Esophagus (tissue), 2 donors: ENCODE measurements at regions not wholly inside any gene's neighbourhood (a gene's known extent, or its start where the extent isn't known, plus 50 kb on each side); places are given as distances from the start of the nearest gene placed in this dataset.
"Not testable (repeated sequence)": the region's sequence is repeated elsewhere in the genome, so short reads cannot be mapped to it uniquely, and the experiment has no call there.

Source experiments
- H3K27ac ChIP-seq, 2 donors: one replicate each; pipeline ENCODE4 v1.5.1; 2013; ENCODE audit warnings: low read depth in 2 of 2, mild to moderate bottlenecking in 2 of 2, inconsistent platforms in 1 of 2, low read length in 1 of 2, moderate library complexity in 1 of 2
- H3K27me3 ChIP-seq, 2 donors: one replicate each; pipeline ENCODE4 v1.6.1; 2013; ENCODE audit warnings: low read length in 2 of 2, control low read depth in 1 of 2, mild to moderate bottlenecking in 1 of 2; ENCODE audit not compliant: insufficient read depth in 2 of 2, control insufficient read depth in 1 of 2
- H3K36me3 ChIP-seq, 2 donors: one replicate each; pipeline ENCODE4 v1.6.1; 2013; ENCODE audit warnings: low read length in 1 of 2; ENCODE audit not compliant: control insufficient read depth in 2 of 2, insufficient read depth in 2 of 2
- H3K4me1 ChIP-seq, 2 donors: one replicate each; pipeline ENCODE4 v1.6.1; 2013; ENCODE audit warnings: low read length in 1 of 2; ENCODE audit not compliant: control insufficient read depth in 2 of 2, insufficient read depth in 2 of 2
- H3K4me3 ChIP-seq, 2 donors: one replicate each; pipeline ENCODE4 v1.5.1; 2013; ENCODE audit warnings: low read length in 2 of 2, mild to moderate bottlenecking in 2 of 2, low read depth in 1 of 2, moderate library complexity in 1 of 2
- H3K9me3 ChIP-seq, 2 donors: one replicate each; pipeline ENCODE4 v1.6.1; 2013; ENCODE audit warnings: mild to moderate bottlenecking in 2 of 2, low read depth in 1 of 2, low read length in 1 of 2, moderate library complexity in 1 of 2; ENCODE audit not compliant: control insufficient read depth in 2 of 2, insufficient read depth in 1 of 2
- WGBS, 2 donors: extraction: QIAGEN DNeasy Blood & Tissue Kit; methylation state at CpG; one replicate each; pipeline ENCODE4 v1.1.7; 2013; 5-methylcytosine and 5-hydroxymethylcytosine counted together
- donor health status: healthy with polysubstance abuse.
- donor health status: Bipolar disorder and iron deficiency.

GRCh38 chr6:82616386-82617028 is 252.9 kb downstream of the TPBG start:
- 79 to 80% methylated on average over 4 of the region's 4 CpGs for WGBS, 2 donors
- no peaks in the 10 kb centered on the region for H3K9me3 ChIP-seq
- H3K27ac ChIP-seq, result no peak overlapping the region
- no peaks in the 10 kb centered on the region for H3K27me3 ChIP-seq
- H3K36me3 ChIP-seq, result no peaks in the 10 kb centered on the region
- H3K4me1 ChIP-seq, result no peaks in the 10 kb centered on the region
- no peak overlapping the region for H3K4me3 ChIP-seq

- H3K4me1 ChIP-seq, result no peaks in the 10 kb centered on the region
- no peak overlapping the region for H3K27ac ChIP-seq
- no peaks in the 10 kb centered on the region for H3K9me3 ChIP-seq
- no peaks in the 10 kb centered on the region for H3K36me3 ChIP-seq
- no peak overlapping the region for H3K4me3 ChIP-seq
- H3K27me3 ChIP-seq, result no peaks in the 10 kb centered on the region
Observed at GRCh38 chr6:82617648-82618047, 254.0 kb downstream of the TPBG start.

GRCh38 chr6:82619573-82619972 is 256.0 kb downstream of the TPBG start:
- Histone ChIP-seq H3K27me3 (no peaks in the 10 kb centered on the region), H3K36me3 (no peaks in the 10 kb centered on the region), H3K9me3 (no peaks in the 10 kb centered on the region), H3K4me3 (no peak overlapping the region), H3K27ac (no peak overlapping the region), H3K4me1 (no peaks in the 10 kb centered on the region)

- Histone ChIP-seq H3K4me3 (no peak overlapping the region), H3K4me1 (no peaks in the 10 kb centered on the region), H3K9me3 (no peaks in the 10 kb centered on the region), H3K27ac (no peak overlapping the region), H3K27me3 (no peaks in the 10 kb centered on the region), H3K36me3 (no peaks in the 10 kb centered on the region)
Observed at GRCh38 chr6:82622461-82622860, 258.8 kb downstream of the TPBG start.

- 66 to 77% methylated on average over 3 of the region's 3 CpGs for WGBS, 2 donors
Observed at GRCh38 chr6:82624251-82624650, 260.6 kb downstream of the TPBG start.

GRCh38 chr6:82626946-82627345 is 263.3 kb downstream of the TPBG start:
- not testable (repeated sequence) for H3K27ac ChIP-seq, H3K4me1 ChIP-seq, H3K4me3 ChIP-seq, H3K36me3 ChIP-seq, H3K9me3 ChIP-seq, H3K27me3 ChIP-seq
- 82 to 93% methylated on average over 2 of the region's 2 CpGs for WGBS, 2 donors

More at GRCh38 chr6:82624251-82624650, 260.6 kb downstream of the TPBG start:
- Histone ChIP-seq H3K27me3 (no peaks in the 10 kb centered on the region), H3K36me3 (no peaks in the 10 kb centered on the region), H3K4me1 (no peaks in the 10 kb centered on the region), H3K4me3 (no peak overlapping the region), H3K27ac (no peak overlapping the region), H3K9me3 (no peaks in the 10 kb centered on the region)

GRCh38 chr6:82629921-82630320 is 266.3 kb downstream of the TPBG start:
- WGBS, 2 donors, result 69 to 79% methylated on average over 3 of the region's 3 CpGs
- H3K27me3 ChIP-seq, result no peaks in the 10 kb centered on the region

GRCh38 chr6:82641677-82642076 is 278.1 kb downstream of the TPBG start:
- no peaks in the 10 kb centered on the region for H3K4me1 ChIP-seq
- no peaks in the 10 kb centered on the region for H3K36me3 ChIP-seq
- 73 to 91% methylated on average over 1 of the region's 1 CpG for WGBS, 2 donors
- no peak overlapping the region for H3K4me3 ChIP-seq
- no peak overlapping the region for H3K27ac ChIP-seq
- H3K9me3 ChIP-seq, result no peaks in the 10 kb centered on the region
- no peaks in the 10 kb centered on the region for H3K27me3 ChIP-seq

More at GRCh38 chr6:82629921-82630320, 266.3 kb downstream of the TPBG start:
- Histone ChIP-seq H3K36me3 (no peaks in the 10 kb centered on the region), H3K4me3 (no peak overlapping the region), H3K9me3 (no peaks in the 10 kb centered on the region), H3K27ac (no peak overlapping the region), H3K4me1 (no peaks in the 10 kb centered on the region)

- Histone ChIP-seq H3K36me3 (no peaks in the 10 kb centered on the region), H3K27ac (no peak overlapping the region), H3K4me1 (no peaks in the 10 kb centered on the region), H3K27me3 (no peaks in the 10 kb centered on the region), H3K9me3 (no peaks in the 10 kb centered on the region), H3K4me3 (no peak overlapping the region)
- 25 to 44% methylated on average over 3 of the region's 3 CpGs for WGBS, 2 donors
Observed at GRCh38 chr6:82645536-82646230, 282.1 kb downstream of the TPBG start.

- H3K27me3 ChIP-seq, result no peaks in the 10 kb centered on the region
- no peaks in the 10 kb centered on the region for H3K36me3 ChIP-seq
- no peaks in the 10 kb centered on the region for H3K4me1 ChIP-seq
- no peak overlapping the region for H3K4me3 ChIP-seq
- no peaks in the 10 kb centered on the region for H3K9me3 ChIP-seq
- H3K27ac ChIP-seq, result no peak overlapping the region
- 33 to 45% methylated on average over 1 of the region's 1 CpG for WGBS, 2 donors
Observed at GRCh38 chr6:82646231-82646615, 282.6 kb downstream of the TPBG start.
